A549 (cell line): ENCODE measurements at regions not wholly inside any gene's neighbourhood (a gene's known extent, or its start where the extent isn't known, plus 50 kb on each side); places are given as distances from the start of the nearest gene placed in this dataset.

ENCODE experiments used
- CBX8 ChIP-seq: fragments of 200-600 bp; sonication (generic); IDR thresholded peaks from 2 replicates; pipeline ENCODE4 v1.6.1; 2016
- CEBPB ChIP-seq, 2 experiments: fragments of >200 bp in 1 of 2; sonication (Bioruptor Twin) in 1 of 2; formaldehyde crosslinking in 1 of 2; IDR thresholded peaks; 2 replicates each; pipeline ENCODE4 v1.6.1; 2012 to 2016
- HEYL ChIP-seq: fragments of 250-450 bp; sonication (Bioruptor Pico); IDR thresholded peaks from 2 replicates; pipeline ENCODE4 v1.8.0; 2021; ENCODE audit warnings: mild to moderate bottlenecking, moderate library complexity
- JUN ChIP-seq, 2 experiments: fragments of >200 bp; sonication (Bioruptor Twin); formaldehyde crosslinking; IDR thresholded peaks; 2 replicates in 1 of 2; 3 replicates in 1 of 2; pipeline ENCODE4 v1.6.1; 2016 to 2017
- MAFK ChIP-seq: fragments of 450-650 bp; IDR thresholded peaks from 2 replicates; pipeline ENCODE4 v1.6.1; 2014; ENCODE audit not compliant: partially characterized antibody
- MYC ChIP-seq: IDR thresholded peaks from 2 replicates; pipeline ENCODE4 v1.6.1; 2012; ENCODE audit warnings: mild to moderate bottlenecking, inconsistent platforms, low read length, improper control_type of control experiment, borderline replicate concordance
- RAD21 ChIP-seq, 2 experiments: fragments of >200 bp in 1 of 2; sonication (Bioruptor Twin) in 1 of 2; formaldehyde crosslinking in 1 of 2; IDR thresholded peaks in 1 of 2; conservative IDR thresholded peaks in 1 of 2; 2 replicates in 1 of 2; 3 replicates in 1 of 2; pipeline ENCODE4 v1.6.1; 2012 to 2018; ENCODE audit warnings: inconsistent platforms in 1 of 2
- RFX5 ChIP-seq: fragments of 450-650 bp; IDR thresholded peaks from 2 replicates; pipeline ENCODE4 v1.7.1; 2014; ENCODE audit warnings: antibody characterized with exemption, mild to moderate bottlenecking, moderate library complexity
- TF ChIP-seq, protein P1 (sequence below): fragments of 150-350 bp; IDR thresholded peaks from 2 replicates; pipeline ENCODE4 v1.6.1; 2014; ENCODE audit warnings: low read depth, mild to moderate bottlenecking, low read length
- TF ChIP-seq, protein P2 (sequence below): fragments of 450-650 bp; IDR thresholded peaks from 2 replicates; pipeline ENCODE4 v1.6.1; 2014; ENCODE audit warnings: antibody characterized with exemption
- TF ChIP-seq, protein P3 (sequence below): IDR thresholded peaks from 2 replicates; pipeline ENCODE4 v1.6.1; 2012
- TF ChIP-seq, protein P4 (sequence below): fragments of >200 bp; sonication (Bioruptor Twin); formaldehyde crosslinking; IDR thresholded peaks from 3 replicates; pipeline ENCODE4 v1.5.1; 2016

DNA sequence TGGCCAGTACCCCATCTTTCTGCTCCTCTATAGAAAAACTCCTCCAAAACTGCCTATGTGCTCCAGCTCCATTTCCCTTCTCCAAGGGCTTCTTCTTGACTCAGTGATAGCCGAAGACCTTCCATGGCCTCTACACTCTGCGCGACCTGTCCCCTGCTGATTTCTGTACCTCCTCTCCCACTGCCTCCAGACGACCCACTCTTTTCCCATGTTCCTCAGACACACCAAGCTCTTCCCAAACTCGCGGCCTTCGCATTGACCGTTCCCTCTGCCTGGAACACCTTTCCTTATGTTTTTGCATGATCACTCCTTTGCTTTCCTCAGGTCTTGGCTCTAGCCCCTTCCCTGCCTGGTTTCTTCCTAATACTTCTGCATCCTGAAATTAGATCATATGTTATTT, 255.6 kb upstream of the SDK2 start:
- TF ChIP-seq, protein P1, sequence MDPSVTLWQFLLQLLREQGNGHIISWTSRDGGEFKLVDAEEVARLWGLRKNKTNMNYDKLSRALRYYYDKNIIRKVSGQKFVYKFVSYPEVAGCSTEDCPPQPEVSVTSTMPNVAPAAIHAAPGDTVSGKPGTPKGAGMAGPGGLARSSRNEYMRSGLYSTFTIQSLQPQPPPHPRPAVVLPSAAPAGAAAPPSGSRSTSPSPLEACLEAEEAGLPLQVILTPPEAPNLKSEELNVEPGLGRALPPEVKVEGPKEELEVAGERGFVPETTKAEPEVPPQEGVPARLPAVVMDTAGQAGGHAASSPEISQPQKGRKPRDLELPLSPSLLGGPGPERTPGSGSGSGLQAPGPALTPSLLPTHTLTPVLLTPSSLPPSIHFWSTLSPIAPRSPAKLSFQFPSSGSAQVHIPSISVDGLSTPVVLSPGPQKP, result no peak
- TF ChIP-seq, protein P2, sequence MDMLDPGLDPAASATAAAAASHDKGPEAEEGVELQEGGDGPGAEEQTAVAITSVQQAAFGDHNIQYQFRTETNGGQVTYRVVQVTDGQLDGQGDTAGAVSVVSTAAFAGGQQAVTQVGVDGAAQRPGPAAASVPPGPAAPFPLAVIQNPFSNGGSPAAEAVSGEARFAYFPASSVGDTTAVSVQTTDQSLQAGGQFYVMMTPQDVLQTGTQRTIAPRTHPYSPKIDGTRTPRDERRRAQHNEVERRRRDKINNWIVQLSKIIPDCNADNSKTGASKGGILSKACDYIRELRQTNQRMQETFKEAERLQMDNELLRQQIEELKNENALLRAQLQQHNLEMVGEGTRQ, result no peak
- TF ChIP-seq, protein P3, sequence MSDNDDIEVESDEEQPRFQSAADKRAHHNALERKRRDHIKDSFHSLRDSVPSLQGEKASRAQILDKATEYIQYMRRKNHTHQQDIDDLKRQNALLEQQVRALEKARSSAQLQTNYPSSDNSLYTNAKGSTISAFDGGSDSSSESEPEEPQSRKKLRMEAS, result no peak
- TF ChIP-seq JUN (IDR thresholded peaks at IDR 0.05) (no peak), RAD21 (conservative IDR thresholded peaks at IDR 0.05 in 1 of 2, IDR thresholded peaks at IDR 0.05 in 1 of 2) (no peak), HEYL (no peak), MAFK (no peak), CBX8 (no peak), RFX5 (no peak), CEBPB (IDR thresholded peaks at IDR 0.05) (no peak), MYC (no peak)
- TF ChIP-seq, protein P4, sequence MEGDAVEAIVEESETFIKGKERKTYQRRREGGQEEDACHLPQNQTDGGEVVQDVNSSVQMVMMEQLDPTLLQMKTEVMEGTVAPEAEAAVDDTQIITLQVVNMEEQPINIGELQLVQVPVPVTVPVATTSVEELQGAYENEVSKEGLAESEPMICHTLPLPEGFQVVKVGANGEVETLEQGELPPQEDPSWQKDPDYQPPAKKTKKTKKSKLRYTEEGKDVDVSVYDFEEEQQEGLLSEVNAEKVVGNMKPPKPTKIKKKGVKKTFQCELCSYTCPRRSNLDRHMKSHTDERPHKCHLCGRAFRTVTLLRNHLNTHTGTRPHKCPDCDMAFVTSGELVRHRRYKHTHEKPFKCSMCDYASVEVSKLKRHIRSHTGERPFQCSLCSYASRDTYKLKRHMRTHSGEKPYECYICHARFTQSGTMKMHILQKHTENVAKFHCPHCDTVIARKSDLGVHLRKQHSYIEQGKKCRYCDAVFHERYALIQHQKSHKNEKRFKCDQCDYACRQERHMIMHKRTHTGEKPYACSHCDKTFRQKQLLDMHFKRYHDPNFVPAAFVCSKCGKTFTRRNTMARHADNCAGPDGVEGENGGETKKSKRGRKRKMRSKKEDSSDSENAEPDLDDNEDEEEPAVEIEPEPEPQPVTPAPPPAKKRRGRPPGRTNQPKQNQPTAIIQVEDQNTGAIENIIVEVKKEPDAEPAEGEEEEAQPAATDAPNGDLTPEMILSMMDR, result no peak
